ENCODE measurements at regions not wholly inside any gene's neighbourhood (a gene's known extent, or its start where the extent isn't known, plus 50 kb on each side); places are given as distances from the start of the nearest gene placed in this dataset.

- DNase-seq (ENCODE audit: low read depth, low spot score) = peak; percentile 12
- CTCF ChIA-PET = no interaction called here
- FAIRE-seq = peak; percentile 81
- H3K36me3 ChIP-seq (ENCODE audit: control insufficient read depth in 2 of 2, extremely low read depth in 1 of 2, insufficient read depth in 2 of 2, low read length in 2 of 2) = no peaks in the 10 kb centered on the region
- no peaks in the 10 kb centered on the region for H3K9me1 ChIP-seq (replicated peaks; ENCODE audit: control insufficient read depth, extremely low read depth, insufficient read depth, low read length)
- no peak overlapping the region for H2AFZ ChIP-seq (ENCODE audit: low read depth, low read length)
- no peaks in the 10 kb centered on the region for H3K4me1 ChIP-seq (ENCODE audit: control insufficient read depth, extremely low read depth, insufficient read depth, low read length)
- intact Hi-C loops (cut with micrococcal nuclease) = loop anchor here (1.0 kb wide), 2 partner anchors 88 to 1597 kb away; no protein-coding TSS in a partner anchor
- H3K9me3 ChIP-seq (replicated peaks; ENCODE audit: control insufficient read depth, insufficient read depth, low read length) = peaks cover 3% of the 10 kb centered on the region
- dilution Hi-C loops (cut with MboI; ENCODE audit: extremely low pct_ligation_motif_present, low sequenced_read_pairs) = no loop called here
- TF ChIP-seq MYC (IDR thresholded peaks at IDR 0.05; ENCODE audit: low read depth, low read length) = no peak
- TF ChIP-seq MAX (IDR thresholded peaks at IDR 0.05; ENCODE audit: insufficient read depth, insufficient read length) = no peak
- TF ChIP-seq JUN (IDR thresholded peaks at IDR 0.05; ENCODE audit: borderline replicate concordance, insufficient read depth, insufficient read length, low read depth) = no peak
- TF ChIP-seq POLR2AphosphoS5 (IDR thresholded peaks at IDR 0.05; ENCODE audit: insufficient read depth, low read depth, low read length) = no peak
- peak; percentile 17 to 33 for TF ChIP-seq CTCF (IDR thresholded peaks at IDR 0.05; ENCODE audit: extremely low read depth in 1 of 2, insufficient read depth in 1 of 2, low read depth in 1 of 2, low read length in 2 of 2)
- H3K79me2 ChIP-seq (ENCODE audit: control insufficient read depth, insufficient read depth, low read length) = no peaks in the 10 kb centered on the region
- H3K4me2 ChIP-seq (ENCODE audit: insufficient read depth, low read length) = no peak overlapping the region
- no peaks in the 10 kb centered on the region for H3K27me3 ChIP-seq (ENCODE audit: control insufficient read depth in 2 of 2, insufficient read depth in 2 of 2, low read length in 2 of 2)
- no peak overlapping the region for H3K27ac ChIP-seq (ENCODE audit: insufficient read depth, low read depth, low read length)
- no peaks in the 10 kb centered on the region for H4K20me1 ChIP-seq (replicated peaks; ENCODE audit: control insufficient read depth, extremely low read depth, insufficient read depth, low read length)
- no peak overlapping the region for H3K9ac ChIP-seq (replicated peaks; ENCODE audit: extremely low read depth, insufficient read depth, low read length)
- POLR2A ChIA-PET = no interaction called here
- no peak overlapping the region for H3K4me3 ChIP-seq (replicated peaks in 1 of 3; ENCODE audit: insufficient read depth in 1 of 3, low read depth in 1 of 3, low read length in 3 of 3)
- no TSS peak for BruUV-seq (replicated peaks)
These were observed 113.8 kb upstream of the PPP2R2D start for GRCh38 chr10:131786756-131787605.
